ENCODE measurements at regions not wholly inside any gene's neighbourhood (a gene's known extent, or its start where the extent isn't known, plus 50 kb on each side); places are given as distances from the start of the nearest gene placed in this dataset.

GRCh38 chr14:85291731-85292130 is 238.2 kb upstream of the FLRT2 start:
- no peak for DNase-seq (ENCODE audit: low spot score)
- in situ Hi-C loops (cut with MboI; ENCODE audit: low sequenced_read_pairs, unreplicated experiment) = no loop called here
- no peak for TF ChIP-seq CTCF (IDR thresholded peaks at IDR 0.05; ENCODE audit: borderline replicate concordance, control extremely low read depth, extremely low read depth, insufficient read depth, missing control alignments)

DNA sequence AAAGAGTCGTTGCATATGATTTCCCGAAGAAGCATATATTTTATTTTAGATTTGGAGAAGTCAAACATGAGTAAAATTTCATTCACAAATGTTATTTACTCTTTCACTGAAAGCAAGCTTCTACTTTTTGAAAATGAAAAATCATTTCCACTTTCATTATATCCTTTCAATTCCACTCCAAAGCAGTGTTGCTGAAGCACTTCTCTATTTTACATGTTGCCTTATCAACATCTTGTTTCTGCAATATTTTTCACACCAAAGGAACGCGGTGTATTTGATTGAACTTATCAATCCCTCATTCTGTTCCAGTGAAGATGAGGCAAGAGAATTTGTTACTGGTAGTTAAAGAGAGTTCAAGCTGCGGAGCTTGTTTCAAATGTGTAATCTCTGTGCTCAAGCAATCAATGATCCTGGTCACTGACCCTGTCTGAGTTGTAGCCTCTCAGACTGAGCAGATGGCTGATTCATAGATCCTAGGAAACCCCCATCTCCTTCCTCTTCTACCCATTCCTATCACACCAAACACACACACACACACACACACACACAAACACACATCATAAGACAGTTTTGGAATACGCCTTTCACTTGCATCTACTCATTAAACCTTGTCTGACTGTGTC is 236.2 kb upstream of the FLRT2 start:
- in situ Hi-C loops (cut with MboI; ENCODE audit: low sequenced_read_pairs, unreplicated experiment) = no loop called here
- TF ChIP-seq CTCF (IDR thresholded peaks at IDR 0.05; ENCODE audit: borderline replicate concordance, control extremely low read depth, extremely low read depth, insufficient read depth, missing control alignments) = no peak
- no peak for DNase-seq (ENCODE audit: low spot score)

DNA sequence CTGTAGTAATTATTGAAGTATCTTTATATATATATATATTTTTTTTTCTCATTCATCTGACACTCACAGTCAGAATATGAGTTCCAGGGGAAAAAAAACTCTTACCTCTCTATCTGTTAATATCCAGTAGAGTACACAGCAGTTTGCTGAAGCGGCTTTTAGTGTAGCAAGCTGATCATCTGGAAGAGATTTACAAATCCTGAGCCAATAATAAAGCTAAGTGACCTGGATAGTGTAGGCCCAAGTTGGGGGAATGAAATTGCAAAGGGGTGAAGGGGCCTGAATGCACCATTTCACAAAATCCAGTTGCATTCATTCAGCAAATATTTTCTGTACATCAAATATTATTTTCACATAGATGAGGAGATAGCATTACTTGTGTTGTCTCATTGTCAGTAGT is 234.6 kb upstream of the FLRT2 start:
- in situ Hi-C loops (cut with MboI; ENCODE audit: low sequenced_read_pairs, unreplicated experiment) = no loop called here
- no peak for DNase-seq (ENCODE audit: low spot score)
- no peak for TF ChIP-seq CTCF (IDR thresholded peaks at IDR 0.05; ENCODE audit: borderline replicate concordance, control extremely low read depth, extremely low read depth, insufficient read depth, missing control alignments)

DNA sequence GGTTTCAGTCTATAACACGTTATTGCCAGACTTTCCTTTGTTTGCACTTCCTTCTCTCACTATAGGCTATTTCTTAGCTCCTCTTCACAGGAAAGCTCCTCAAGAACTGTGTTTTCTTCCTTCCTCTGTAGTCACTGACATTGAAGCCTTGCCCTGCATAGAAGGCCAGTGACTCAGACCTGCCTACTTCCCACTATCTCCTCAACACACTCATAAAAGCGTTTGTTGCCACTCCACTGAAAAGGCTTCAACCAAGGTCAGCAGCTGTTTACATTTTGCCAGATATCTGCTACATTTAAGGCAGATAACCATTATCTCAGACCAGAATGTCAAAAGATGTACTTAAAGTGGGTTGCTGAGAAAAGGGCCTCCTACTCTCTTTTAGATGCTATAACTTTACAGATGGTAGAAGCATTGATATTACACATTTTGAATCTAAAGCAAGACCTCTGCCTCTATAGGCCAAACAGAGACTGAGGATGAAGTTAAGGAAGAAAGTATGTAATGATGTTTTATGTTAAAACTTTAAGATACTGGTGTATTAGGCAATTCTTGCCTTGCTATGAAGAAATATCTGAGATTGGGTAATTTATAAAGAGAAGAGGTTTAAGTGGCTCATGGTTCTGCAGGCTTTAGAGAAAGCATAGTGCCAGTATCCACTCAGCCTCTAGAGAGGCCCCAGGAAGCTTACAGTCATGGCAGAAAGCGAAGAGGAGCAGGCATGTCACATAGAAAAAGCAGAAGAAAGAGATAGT is 233.3 kb upstream of the FLRT2 start:
- no peak for TF ChIP-seq CTCF (IDR thresholded peaks at IDR 0.05; ENCODE audit: borderline replicate concordance, control extremely low read depth, extremely low read depth, insufficient read depth, missing control alignments)
- no peak for DNase-seq (ENCODE audit: low spot score)
- in situ Hi-C loops (cut with MboI; ENCODE audit: low sequenced_read_pairs, unreplicated experiment) = no loop called here

GRCh38 chr14:85300107-85300506 is 229.8 kb upstream of the FLRT2 start:
- no peak for TF ChIP-seq CTCF (IDR thresholded peaks at IDR 0.05; ENCODE audit: borderline replicate concordance, control extremely low read depth, extremely low read depth, insufficient read depth, missing control alignments)
- DNase-seq (ENCODE audit: low spot score) = no peak
- in situ Hi-C loops (cut with MboI; ENCODE audit: low sequenced_read_pairs, unreplicated experiment) = no loop called here

GRCh38 chr14:85301506-85301905 is 228.4 kb upstream of the FLRT2 start:
- no peak for DNase-seq (ENCODE audit: low spot score)
- TF ChIP-seq CTCF (IDR thresholded peaks at IDR 0.05; ENCODE audit: borderline replicate concordance, control extremely low read depth, extremely low read depth, insufficient read depth, missing control alignments) = no peak
- in situ Hi-C loops (cut with MboI; ENCODE audit: low sequenced_read_pairs, unreplicated experiment) = no loop called here

Measured in GM13976 (cell line).